Psoas muscle (tissue), 7 donors: ENCODE measurements at regions not wholly inside any gene's neighbourhood (a gene's known extent, or its start where the extent isn't known, plus 50 kb on each side); places are given as distances from the start of the nearest gene placed in this dataset.

Source experiments
- ATAC-seq, 4 donors: fragments of 200-7000 bp; cut with Tn5 transposase; one replicate each; pipeline ENCODE4 v1.9.1; 2020; ENCODE audit warnings: moderate library complexity in 3 of 4, mild to moderate bottlenecking in 2 of 4
- DNase-seq, 2 donors: peaks; one replicate each; pipeline ENCODE4 v3.0.0-alpha.2; 2020
- H3K27ac ChIP-seq: fragments of 200-600 bp; one replicate; pipeline ENCODE4 v1.8.0; 2022
- H3K27me3 ChIP-seq, 3 donors: fragments of 200-600 bp in 1 of 3; one replicate each; pipeline versions ENCODE4 v1.6.1 to v1.8.0; 2013 to 2022; ENCODE audit warnings: low read length in 2 of 3, mild to moderate bottlenecking in 2 of 3, moderate library complexity in 1 of 3; ENCODE audit not compliant: insufficient read depth in 3 of 3
- H3K36me3 ChIP-seq, 2 donors: fragments of 200-600 bp in 1 of 2; one replicate each; pipeline versions ENCODE4 v1.6.1 to v1.8.0; 2013 to 2022; ENCODE audit warnings: low read depth in 1 of 2, mild to moderate bottlenecking in 1 of 2, moderate library complexity in 1 of 2; ENCODE audit not compliant: insufficient read depth in 1 of 2
- H3K4me1 ChIP-seq: fragments of 200-600 bp; one replicate; pipeline ENCODE4 v1.8.0; 2022
- H3K4me3 ChIP-seq: fragments of 200-600 bp; one replicate; pipeline ENCODE4 v1.8.0; 2022; ENCODE audit warnings: mild to moderate bottlenecking
- H3K9me3 ChIP-seq: fragments of 200-600 bp; one replicate; pipeline ENCODE4 v1.8.0; 2022
- WGBS, 3 donors: extraction: QIAGEN DNeasy Blood & Tissue Kit; methylation state at CpG; one replicate each; pipeline versions ENCODE4 v1.1.6 to v1.1.7; 2013; 5-methylcytosine and 5-hydroxymethylcytosine counted together
- intact Hi-C, 2 donors: fragments of 100-400 bp; cut with DNase I; formaldehyde crosslinking; loops; one replicate each; pipeline versions ENCODE4 v1.11.0 to v1.14.2; 2022
- TF ChIP-seq, protein P1 (sequence below): fragments of 200-600 bp; IDR thresholded peaks from one replicate; pipeline ENCODE4 v1.8.0; 2022; ENCODE audit warnings: antibody characterized with exemption
- donor health status: healthy with polysubstance abuse.
- donor health status: DM: no; HTN: no; CAD: no; lungs with moderate emphysema.
- donor health status: Bipolar disorder and iron deficiency.
- donor health status: healthy.
- donor health status: DM: yes; HTN: yes; CAD: no.
- donor health status: DM: no; HTN: no; CAD: no.
- donor health status: DM: yes; HTN: yes; CAD: no.

DNA sequence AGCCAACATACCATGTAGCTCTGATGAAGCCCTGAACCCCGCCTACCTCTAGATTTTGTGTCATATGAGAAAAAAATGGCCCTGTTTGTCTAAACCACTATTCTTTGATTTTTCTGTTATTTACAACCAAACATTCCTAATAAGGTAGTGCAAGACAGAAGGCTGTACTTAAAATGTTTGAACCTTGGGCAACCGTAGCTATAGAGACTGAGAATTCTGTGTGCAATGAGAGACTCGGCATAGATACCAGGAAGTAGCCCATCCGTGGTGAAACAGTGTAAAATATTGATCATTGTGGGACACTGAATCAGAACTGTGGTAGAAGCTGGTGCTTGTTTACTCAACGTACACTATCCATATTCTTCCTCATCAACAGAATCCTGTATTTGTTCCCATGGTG, 86.5 kb upstream of the TMCC3 start:
- ATAC-seq = no peak
- Histone ChIP-seq H3K27me3 (no peaks in the 10 kb centered on the region), H3K27ac (no peak overlapping the region), H3K4me3 (no peak overlapping the region), H3K9me3 (no peaks in the 10 kb centered on the region), H3K4me1 (no peaks in the 10 kb centered on the region), H3K36me3 (no peaks in the 10 kb centered on the region)
- no peak for DNase-seq
- TF ChIP-seq, protein P1, sequence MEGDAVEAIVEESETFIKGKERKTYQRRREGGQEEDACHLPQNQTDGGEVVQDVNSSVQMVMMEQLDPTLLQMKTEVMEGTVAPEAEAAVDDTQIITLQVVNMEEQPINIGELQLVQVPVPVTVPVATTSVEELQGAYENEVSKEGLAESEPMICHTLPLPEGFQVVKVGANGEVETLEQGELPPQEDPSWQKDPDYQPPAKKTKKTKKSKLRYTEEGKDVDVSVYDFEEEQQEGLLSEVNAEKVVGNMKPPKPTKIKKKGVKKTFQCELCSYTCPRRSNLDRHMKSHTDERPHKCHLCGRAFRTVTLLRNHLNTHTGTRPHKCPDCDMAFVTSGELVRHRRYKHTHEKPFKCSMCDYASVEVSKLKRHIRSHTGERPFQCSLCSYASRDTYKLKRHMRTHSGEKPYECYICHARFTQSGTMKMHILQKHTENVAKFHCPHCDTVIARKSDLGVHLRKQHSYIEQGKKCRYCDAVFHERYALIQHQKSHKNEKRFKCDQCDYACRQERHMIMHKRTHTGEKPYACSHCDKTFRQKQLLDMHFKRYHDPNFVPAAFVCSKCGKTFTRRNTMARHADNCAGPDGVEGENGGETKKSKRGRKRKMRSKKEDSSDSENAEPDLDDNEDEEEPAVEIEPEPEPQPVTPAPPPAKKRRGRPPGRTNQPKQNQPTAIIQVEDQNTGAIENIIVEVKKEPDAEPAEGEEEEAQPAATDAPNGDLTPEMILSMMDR = no peak
- 91 to 95% (median 92%) methylated on average over 5 of the region's 5 CpGs for WGBS, 3 donors
- intact Hi-C loops = loop anchor here in 1 of 2 donors (1.0 kb wide), 1 partner anchor 42 kb away; no protein-coding TSS in a partner anchor

DNA sequence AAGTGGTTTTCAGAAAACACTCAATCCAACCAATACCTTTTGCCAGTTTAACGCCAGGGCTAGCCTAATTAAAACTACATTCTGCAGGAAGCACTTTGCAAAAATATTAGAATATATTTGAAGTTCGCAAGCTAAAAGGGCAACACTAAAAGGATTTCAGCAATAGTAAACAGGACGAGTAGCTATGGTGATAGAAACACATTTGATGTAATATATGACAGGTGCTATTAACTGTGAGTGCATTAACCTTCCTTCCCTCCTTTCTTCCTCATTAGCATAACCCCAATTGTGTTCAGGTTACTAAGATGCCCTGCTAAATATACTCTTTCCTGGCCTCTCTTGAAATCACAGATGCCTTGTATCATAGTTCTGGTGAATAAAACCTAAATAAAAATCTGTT, 85.6 kb upstream of the TMCC3 start:
- H3K27ac ChIP-seq = no peak overlapping the region
- WGBS, 3 donors = 86 to 88% (median 87%) methylated on average over 3 of the region's 3 CpGs
- TF ChIP-seq, protein P1 = no peak

DNA sequence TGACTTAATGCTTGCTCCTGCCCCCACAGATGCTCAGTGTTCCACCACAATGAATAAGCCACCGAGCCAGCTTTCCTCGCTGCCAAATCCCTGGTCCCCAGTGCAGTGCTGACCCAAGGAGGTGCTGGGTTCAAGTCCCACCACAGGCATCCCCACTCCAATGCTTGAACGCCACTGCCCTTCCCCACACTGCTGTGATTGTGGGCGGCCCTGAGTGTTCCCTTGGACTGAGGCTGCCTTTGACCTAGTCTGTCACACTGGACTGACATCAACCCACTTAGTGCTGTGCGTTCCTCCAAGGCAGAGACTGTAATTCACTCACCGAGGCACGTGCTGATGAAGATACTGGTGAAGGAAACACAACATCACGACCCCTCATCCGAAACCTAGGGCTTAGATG, 83.4 kb upstream of the TMCC3 start:
- no peak overlapping the region for H3K27ac ChIP-seq
- 88 to 90% (median 88%) methylated on average over 9 of the region's 9 CpGs for WGBS, 3 donors
- H3K4me3 ChIP-seq = no peak overlapping the region
- no peaks in the 10 kb centered on the region for H3K4me1 ChIP-seq
- no peak for ATAC-seq
- H3K9me3 ChIP-seq = no peaks in the 10 kb centered on the region
- no peaks in the 10 kb centered on the region for H3K36me3 ChIP-seq
- no peaks in the 10 kb centered on the region for H3K27me3 ChIP-seq
- intact Hi-C loops = no loop called here
- no peak for DNase-seq
- TF ChIP-seq, protein P1 = no peak

More for the DNA sequence above, 85.6 kb upstream of the TMCC3 start:
- H3K36me3 ChIP-seq = no peaks in the 10 kb centered on the region
- intact Hi-C loops = no loop called here
- ATAC-seq (no peak), DNase-seq (no peak)
- no peaks in the 10 kb centered on the region for H3K27me3 ChIP-seq
- H3K4me1 ChIP-seq = no peaks in the 10 kb centered on the region
- no peak overlapping the region for H3K4me3 ChIP-seq
- H3K9me3 ChIP-seq = no peaks in the 10 kb centered on the region

DNA sequence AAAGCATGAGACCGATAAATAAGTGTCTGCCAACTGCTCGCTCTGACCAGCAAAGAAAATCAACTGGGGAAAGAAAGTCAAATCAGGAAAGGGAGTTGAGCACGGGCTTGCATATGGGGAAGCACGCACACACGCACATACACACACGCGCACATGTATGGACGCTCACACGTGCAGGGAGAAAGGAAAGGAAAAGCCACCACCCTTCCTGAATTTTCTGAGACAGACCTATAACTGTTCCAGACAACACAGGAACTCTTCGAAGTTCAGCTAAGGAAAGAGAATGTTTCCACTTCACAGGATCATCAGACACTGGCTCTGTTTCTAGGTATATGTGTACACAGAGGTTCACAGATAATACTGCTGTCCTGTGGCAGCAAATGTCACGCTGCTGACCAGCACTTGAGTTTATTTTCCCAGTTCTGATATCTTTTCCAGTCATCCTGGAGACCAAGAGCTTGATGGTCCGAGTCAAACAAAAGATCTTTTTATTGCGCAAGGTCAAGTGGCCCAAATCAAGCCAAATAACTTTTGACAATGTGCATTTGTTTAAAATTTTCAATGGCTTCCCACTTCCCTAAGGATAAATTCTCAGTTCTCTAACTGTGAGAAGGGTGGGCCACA, 82.1 kb upstream of the TMCC3 start:
- Histone ChIP-seq H3K4me3 (no peak overlapping the region), H3K4me1 (no peaks in the 10 kb centered on the region), H3K9me3 (no peaks in the 10 kb centered on the region), H3K36me3 (no peaks in the 10 kb centered on the region), H3K27ac (no peak overlapping the region), H3K27me3 (no peaks in the 10 kb centered on the region)
- DNase-seq (no peak), ATAC-seq (no peak)
- 53 to 66% (median 60%) methylated on average over 13 of the region's 13 CpGs for WGBS, 3 donors
- intact Hi-C loops = no loop called here
- TF ChIP-seq, protein P1 = no peak
